ENCODE measurements at regions not wholly inside any gene's neighbourhood (a gene's known extent, or its start where the extent isn't known, plus 50 kb on each side); places are given as distances from the start of the nearest gene placed in this dataset.

DNA sequence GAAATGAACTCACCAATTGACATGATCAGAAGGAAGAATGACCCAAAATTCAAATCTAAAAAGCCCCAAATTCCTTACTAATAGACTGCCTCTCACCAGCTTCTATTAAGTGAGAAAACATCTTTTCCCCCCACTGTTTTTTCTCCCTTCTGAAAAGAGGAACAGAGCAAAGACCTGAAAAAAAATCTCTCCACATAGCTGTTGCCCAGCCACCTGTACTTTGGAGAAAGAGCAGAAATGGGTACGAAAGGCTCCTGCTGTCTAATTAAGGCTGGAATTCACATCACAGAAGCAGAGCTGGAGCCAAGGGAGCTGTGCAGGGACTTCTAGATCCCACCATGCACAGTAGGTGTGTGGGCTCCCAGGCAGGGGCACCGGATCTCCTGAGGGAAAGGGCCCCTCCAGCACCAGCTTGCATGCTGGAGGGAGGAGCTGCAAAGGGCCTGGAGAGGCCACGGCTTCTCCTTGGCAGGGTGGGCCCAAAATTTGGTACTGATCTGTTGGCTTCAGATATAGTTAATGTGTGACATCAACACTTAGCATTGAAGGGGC lies 73.2 kb upstream of the DUSP22 start:
- H2AFZ ChIP-seq (ENCODE audit: low read depth, low read length), result no peak overlapping the region
- H3K9me2 ChIP-seq (ENCODE audit: insufficient read depth, low read length), result no peaks in the 10 kb centered on the region
- no peaks in the 10 kb centered on the region for H3K36me3 ChIP-seq (ENCODE audit: insufficient read depth, low read length)
- H3F3A ChIP-seq (ENCODE audit: insufficient read depth, low read length, poor library complexity, severe bottlenecking), result no peaks in the 10 kb centered on the region
- no peak overlapping the region for H3K27ac ChIP-seq (ENCODE audit: low read length)
- no peak overlapping the region for H3K9ac ChIP-seq (ENCODE audit: low read length)
- H3K9me3 ChIP-seq (ENCODE audit: low read length), result no peaks in the 10 kb centered on the region
- H3K79me2 ChIP-seq (replicated peaks; ENCODE audit: insufficient read depth, low read length), result no peaks in the 10 kb centered on the region
- H3K4me3 ChIP-seq (ENCODE audit: low read length), result no peak overlapping the region
- H3K4me2 ChIP-seq (ENCODE audit: low read length), result no peak overlapping the region
- H4K20me1 ChIP-seq (ENCODE audit: insufficient read depth), result no peaks in the 10 kb centered on the region
- no peaks in the 10 kb centered on the region for H3K27me3 ChIP-seq (ENCODE audit: insufficient read depth, low read depth, low read length)
- TF ChIP-seq EP300 (conservative IDR thresholded peaks at IDR 0.05; ENCODE audit: poor library complexity, severe bottlenecking) (no peak), MXI1 (conservative IDR thresholded peaks at IDR 0.05; ENCODE audit: poor library complexity, severe bottlenecking) (no peak), EZH2 (IDR thresholded peaks at IDR 0.05; ENCODE audit: borderline replicate concordance, insufficient read depth, low read length, poor library complexity, severe bottlenecking) (no peak), SMC3 (conservative IDR thresholded peaks at IDR 0.05; ENCODE audit: poor library complexity) (no peak), POLR2AphosphoS5 (IDR thresholded peaks at IDR 0.05) (no peak), TAF1 (IDR thresholded peaks at IDR 0.05; ENCODE audit: low read depth) (no peak), RAD21 (conservative IDR thresholded peaks at IDR 0.05) (no peak)
- TF ChIP-seq, protein P1, sequence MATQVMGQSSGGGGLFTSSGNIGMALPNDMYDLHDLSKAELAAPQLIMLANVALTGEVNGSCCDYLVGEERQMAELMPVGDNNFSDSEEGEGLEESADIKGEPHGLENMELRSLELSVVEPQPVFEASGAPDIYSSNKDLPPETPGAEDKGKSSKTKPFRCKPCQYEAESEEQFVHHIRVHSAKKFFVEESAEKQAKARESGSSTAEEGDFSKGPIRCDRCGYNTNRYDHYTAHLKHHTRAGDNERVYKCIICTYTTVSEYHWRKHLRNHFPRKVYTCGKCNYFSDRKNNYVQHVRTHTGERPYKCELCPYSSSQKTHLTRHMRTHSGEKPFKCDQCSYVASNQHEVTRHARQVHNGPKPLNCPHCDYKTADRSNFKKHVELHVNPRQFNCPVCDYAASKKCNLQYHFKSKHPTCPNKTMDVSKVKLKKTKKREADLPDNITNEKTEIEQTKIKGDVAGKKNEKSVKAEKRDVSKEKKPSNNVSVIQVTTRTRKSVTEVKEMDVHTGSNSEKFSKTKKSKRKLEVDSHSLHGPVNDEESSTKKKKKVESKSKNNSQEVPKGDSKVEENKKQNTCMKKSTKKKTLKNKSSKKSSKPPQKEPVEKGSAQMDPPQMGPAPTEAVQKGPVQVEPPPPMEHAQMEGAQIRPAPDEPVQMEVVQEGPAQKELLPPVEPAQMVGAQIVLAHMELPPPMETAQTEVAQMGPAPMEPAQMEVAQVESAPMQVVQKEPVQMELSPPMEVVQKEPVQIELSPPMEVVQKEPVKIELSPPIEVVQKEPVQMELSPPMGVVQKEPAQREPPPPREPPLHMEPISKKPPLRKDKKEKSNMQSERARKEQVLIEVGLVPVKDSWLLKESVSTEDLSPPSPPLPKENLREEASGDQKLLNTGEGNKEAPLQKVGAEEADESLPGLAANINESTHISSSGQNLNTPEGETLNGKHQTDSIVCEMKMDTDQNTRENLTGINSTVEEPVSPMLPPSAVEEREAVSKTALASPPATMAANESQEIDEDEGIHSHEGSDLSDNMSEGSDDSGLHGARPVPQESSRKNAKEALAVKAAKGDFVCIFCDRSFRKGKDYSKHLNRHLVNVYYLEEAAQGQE (IDR thresholded peaks at IDR 0.05; ENCODE audit: borderline replicate concordance), result no peak
- TF ChIP-seq, protein P2, sequence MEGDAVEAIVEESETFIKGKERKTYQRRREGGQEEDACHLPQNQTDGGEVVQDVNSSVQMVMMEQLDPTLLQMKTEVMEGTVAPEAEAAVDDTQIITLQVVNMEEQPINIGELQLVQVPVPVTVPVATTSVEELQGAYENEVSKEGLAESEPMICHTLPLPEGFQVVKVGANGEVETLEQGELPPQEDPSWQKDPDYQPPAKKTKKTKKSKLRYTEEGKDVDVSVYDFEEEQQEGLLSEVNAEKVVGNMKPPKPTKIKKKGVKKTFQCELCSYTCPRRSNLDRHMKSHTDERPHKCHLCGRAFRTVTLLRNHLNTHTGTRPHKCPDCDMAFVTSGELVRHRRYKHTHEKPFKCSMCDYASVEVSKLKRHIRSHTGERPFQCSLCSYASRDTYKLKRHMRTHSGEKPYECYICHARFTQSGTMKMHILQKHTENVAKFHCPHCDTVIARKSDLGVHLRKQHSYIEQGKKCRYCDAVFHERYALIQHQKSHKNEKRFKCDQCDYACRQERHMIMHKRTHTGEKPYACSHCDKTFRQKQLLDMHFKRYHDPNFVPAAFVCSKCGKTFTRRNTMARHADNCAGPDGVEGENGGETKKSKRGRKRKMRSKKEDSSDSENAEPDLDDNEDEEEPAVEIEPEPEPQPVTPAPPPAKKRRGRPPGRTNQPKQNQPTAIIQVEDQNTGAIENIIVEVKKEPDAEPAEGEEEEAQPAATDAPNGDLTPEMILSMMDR (IDR thresholded peaks at IDR 0.05; ENCODE audit: poor library complexity, severe bottlenecking), result no peak

DNA sequence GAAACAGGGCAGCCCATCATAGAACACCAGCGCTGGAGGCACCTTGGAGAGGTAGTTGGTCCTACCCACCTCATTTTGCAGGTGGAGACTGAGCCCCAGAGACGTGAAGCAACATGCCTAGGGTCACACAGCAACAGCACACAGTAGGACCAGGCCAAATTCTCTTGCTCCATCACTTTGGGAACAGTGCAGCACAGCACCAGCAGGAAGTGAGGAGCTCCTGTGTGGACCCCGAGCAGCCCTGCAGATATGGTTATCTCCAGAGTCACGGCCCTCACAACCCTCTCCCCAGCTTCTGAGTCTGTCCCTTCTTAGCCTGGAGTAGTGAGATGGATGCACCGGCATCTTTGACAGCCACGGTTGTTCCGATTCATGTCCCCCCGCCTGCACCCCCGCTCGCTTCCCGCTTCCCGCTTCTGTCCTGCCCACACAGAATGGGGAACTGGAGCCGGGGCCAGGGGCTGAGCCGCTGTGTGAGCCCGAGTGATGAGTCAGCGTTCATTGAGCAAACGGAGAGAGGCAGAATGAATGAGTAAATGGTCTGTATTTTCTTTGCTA lies 72.6 kb upstream of the DUSP22 start:
- Histone ChIP-seq H3F3A (ENCODE audit: insufficient read depth, low read length, poor library complexity, severe bottlenecking) (no peaks in the 10 kb centered on the region), H3K9ac (ENCODE audit: low read length) (no peak overlapping the region), H3K36me3 (ENCODE audit: insufficient read depth, low read length) (no peaks in the 10 kb centered on the region), H3K9me2 (ENCODE audit: insufficient read depth, low read length) (no peaks in the 10 kb centered on the region), H3K4me2 (ENCODE audit: low read length) (no peak overlapping the region), H4K20me1 (ENCODE audit: insufficient read depth) (no peaks in the 10 kb centered on the region), H3K27me3 (ENCODE audit: insufficient read depth, low read depth, low read length) (no peaks in the 10 kb centered on the region), H2AFZ (ENCODE audit: low read depth, low read length) (no peak overlapping the region), H3K4me3 (ENCODE audit: low read length) (no peak overlapping the region), H3K27ac (ENCODE audit: low read length) (no peak overlapping the region), H3K9me3 (ENCODE audit: low read length) (no peaks in the 10 kb centered on the region), H3K79me2 (replicated peaks; ENCODE audit: insufficient read depth, low read length) (no peaks in the 10 kb centered on the region)
- TF ChIP-seq, protein P2 (IDR thresholded peaks at IDR 0.05; ENCODE audit: poor library complexity, severe bottlenecking), result no peak
- no peak for TF ChIP-seq EZH2 (IDR thresholded peaks at IDR 0.05; ENCODE audit: borderline replicate concordance, insufficient read depth, low read length, poor library complexity, severe bottlenecking)
- no peak for TF ChIP-seq SMC3 (conservative IDR thresholded peaks at IDR 0.05; ENCODE audit: poor library complexity)
- TF ChIP-seq, protein P1 (IDR thresholded peaks at IDR 0.05; ENCODE audit: borderline replicate concordance), result no peak
- TF ChIP-seq POLR2AphosphoS5 (IDR thresholded peaks at IDR 0.05), result no peak
- TF ChIP-seq EP300 (conservative IDR thresholded peaks at IDR 0.05; ENCODE audit: poor library complexity, severe bottlenecking), result no peak
- TF ChIP-seq MXI1 (conservative IDR thresholded peaks at IDR 0.05; ENCODE audit: poor library complexity, severe bottlenecking), result no peak
- TF ChIP-seq RAD21 (conservative IDR thresholded peaks at IDR 0.05), result no peak
- TF ChIP-seq TAF1 (IDR thresholded peaks at IDR 0.05; ENCODE audit: low read depth), result no peak

All from neural cell (in vitro differentiated cells).